ENCODE measurements at regions not wholly inside any gene's neighbourhood (a gene's known extent, or its start where the extent isn't known, plus 50 kb on each side); places are given as distances from the start of the nearest gene placed in this dataset.

- no peak overlapping the region for H3K4me2 ChIP-seq (ENCODE audit: low read length)
- H3K79me2 ChIP-seq (ENCODE audit: low read length) = no peaks in the 10 kb centered on the region
- TF ChIP-seq EZH2phosphoT487 (IDR thresholded peaks at IDR 0.05; ENCODE audit: low read depth) (no peak), CTCF (IDR thresholded peaks at IDR 0.05; ENCODE audit: low read depth, low read length) (no peak)
- peaks cover 8% of the 10 kb centered on the region; the same call in 1 of the 2 replicates for H3K27me3 ChIP-seq (ENCODE audit: low read depth, low read length)
- no peaks in the 10 kb centered on the region for H3K36me3 ChIP-seq (replicated peaks; ENCODE audit: low read depth, low read length)
- H4K20me1 ChIP-seq (ENCODE audit: insufficient read depth, low read length) = no peaks in the 10 kb centered on the region
- no peaks in the 10 kb centered on the region for H3K4me1 ChIP-seq (ENCODE audit: low read length)
- no peak overlapping the region for H3K27ac ChIP-seq (ENCODE audit: low read length)
- no peak overlapping the region for H2AFZ ChIP-seq (ENCODE audit: low read depth, low read length)
- no peaks in the 10 kb centered on the region for H3K9me3 ChIP-seq (ENCODE audit: insufficient read depth, low read length)
- H3K4me3 ChIP-seq (ENCODE audit: low read length) = no peak overlapping the region
- no peak overlapping the region for H3K9ac ChIP-seq (ENCODE audit: low read length)
Measured at GRCh38 chr9:108786901-108787689, 68.7 kb downstream of the ACTL7B start.

DNA sequence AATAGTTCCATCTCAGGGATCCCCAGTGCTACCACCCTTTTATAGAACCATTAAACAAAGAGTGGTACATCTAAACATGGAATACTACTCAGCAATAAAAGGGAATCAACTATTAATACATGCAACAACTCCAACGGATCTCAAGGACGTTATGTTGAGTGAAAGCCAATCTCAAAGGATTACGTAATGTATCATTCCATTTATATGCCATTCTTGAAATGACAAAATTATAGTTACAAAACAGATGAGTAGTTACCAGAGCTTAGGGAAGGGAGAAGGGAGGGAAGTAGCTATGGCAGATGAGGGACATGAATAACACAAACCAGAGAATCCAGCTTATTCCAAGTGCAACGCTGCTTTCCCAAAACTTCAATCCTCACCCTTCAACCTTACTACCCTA lies 69.5 kb downstream of the ACTL7B start:
- H2AFZ ChIP-seq (ENCODE audit: low read depth, low read length) = no peak overlapping the region
- H3K36me3 ChIP-seq (replicated peaks; ENCODE audit: low read depth, low read length) = no peaks in the 10 kb centered on the region
- no peak overlapping the region for H3K4me3 ChIP-seq (ENCODE audit: low read length)
- no peaks in the 10 kb centered on the region for H3K79me2 ChIP-seq (ENCODE audit: low read length)
- no peak overlapping the region for H3K9ac ChIP-seq (ENCODE audit: low read length)
- H3K27me3 ChIP-seq (ENCODE audit: low read depth, low read length) = peaks cover 8% of the 10 kb centered on the region; the same call in 1 of the 2 replicates
- H3K27ac ChIP-seq (ENCODE audit: low read length) = no peak overlapping the region
- H3K4me2 ChIP-seq (ENCODE audit: low read length) = no peak overlapping the region
- H4K20me1 ChIP-seq (ENCODE audit: insufficient read depth, low read length) = no peaks in the 10 kb centered on the region
- no peaks in the 10 kb centered on the region for H3K9me3 ChIP-seq (ENCODE audit: insufficient read depth, low read length)
- TF ChIP-seq EZH2phosphoT487 (IDR thresholded peaks at IDR 0.05; ENCODE audit: low read depth) (no peak), CTCF (IDR thresholded peaks at IDR 0.05; ENCODE audit: low read depth, low read length) (no peak)
- H3K4me1 ChIP-seq (ENCODE audit: low read length) = no peaks in the 10 kb centered on the region

GRCh38 chr9:108784998-108785397 lies 70.8 kb downstream of the ACTL7B start:
- no peaks in the 10 kb centered on the region for H3K79me2 ChIP-seq (ENCODE audit: low read length)
- no peaks in the 10 kb centered on the region for H3K4me1 ChIP-seq (ENCODE audit: low read length)
- H3K4me2 ChIP-seq (ENCODE audit: low read length) = no peak overlapping the region
- H2AFZ ChIP-seq (ENCODE audit: low read depth, low read length) = no peak overlapping the region
- no peak for TF ChIP-seq CTCF (IDR thresholded peaks at IDR 0.05; ENCODE audit: low read depth, low read length)
- TF ChIP-seq EZH2phosphoT487 (IDR thresholded peaks at IDR 0.05; ENCODE audit: low read depth) = no peak
- no peak overlapping the region for H3K4me3 ChIP-seq (ENCODE audit: low read length)
- H3K27me3 ChIP-seq (ENCODE audit: low read depth, low read length) = peaks cover 9% of the 10 kb centered on the region; the same call in 1 of the 2 replicates
- no peak overlapping the region for H3K27ac ChIP-seq (ENCODE audit: low read length)
- H4K20me1 ChIP-seq (ENCODE audit: insufficient read depth, low read length) = no peaks in the 10 kb centered on the region
- H3K9ac ChIP-seq (ENCODE audit: low read length) = no peak overlapping the region
- H3K9me3 ChIP-seq (ENCODE audit: insufficient read depth, low read length) = no peaks in the 10 kb centered on the region
- H3K36me3 ChIP-seq (replicated peaks; ENCODE audit: low read depth, low read length) = no peaks in the 10 kb centered on the region

- Histone ChIP-seq H3K4me3 (ENCODE audit: low read length) (no peak overlapping the region), H2AFZ (ENCODE audit: low read depth, low read length) (no peak overlapping the region), H3K9me3 (ENCODE audit: insufficient read depth, low read length) (no peaks in the 10 kb centered on the region), H3K27ac (ENCODE audit: low read length) (no peak overlapping the region), H4K20me1 (ENCODE audit: insufficient read depth, low read length) (no peaks in the 10 kb centered on the region), H3K27me3 (ENCODE audit: low read depth, low read length) (peaks cover 17% of the 10 kb centered on the region), H3K9ac (ENCODE audit: low read length) (no peak overlapping the region), H3K4me1 (ENCODE audit: low read length) (no peaks in the 10 kb centered on the region), H3K4me2 (ENCODE audit: low read length) (no peak overlapping the region), H3K79me2 (ENCODE audit: low read length) (no peaks in the 10 kb centered on the region), H3K36me3 (replicated peaks; ENCODE audit: low read depth, low read length) (no peaks in the 10 kb centered on the region)
- TF ChIP-seq EZH2phosphoT487 (IDR thresholded peaks at IDR 0.05; ENCODE audit: low read depth) = no peak
- no peak for TF ChIP-seq CTCF (IDR thresholded peaks at IDR 0.05; ENCODE audit: low read depth, low read length)
Measured at GRCh38 chr9:108783731-108784495, 71.9 kb downstream of the ACTL7B start.
